Activated naive CD8-positive, alpha-beta T cell treated with anti-CD3 and anti-CD28 coated beads, Interleukin-2, amount 10 ng/mL, durations not matched to agents 7 days and 5 days (primary cell): ENCODE measurements at regions not wholly inside any gene's neighbourhood (a gene's known extent, or its start where the extent isn't known, plus 50 kb on each side); places are given as distances from the start of the nearest gene placed in this dataset.
A peak's percentile ranks its signal among the peaks of the same experiment; 100 is the strongest.
"Not testable (repeated sequence)": the region's sequence is repeated elsewhere in the genome, so short reads cannot be mapped to it uniquely, and the experiment has no call there.

ENCODE experiments used
- ATAC-seq: fragments of 150-1000 bp; cut with Tn5 transposase; one replicate; pipeline ENCODE4 v1.10.0; 2021; ENCODE audit warnings: low read depth, moderate library complexity
- POLR2A ChIA-PET: fragments of 350-600 bp; sonication (Branson Sonifier 250); formaldehyde crosslinking; loops from one replicate; lab custom pipeline; 2021; ENCODE audit warnings: antibody characterized with exemption; lab: Charles Lee
- DNase-seq: peaks from one replicate; pipeline ENCODE4 v3.0.0; 2021
- H3K27ac Mint-ChIP-seq: one replicate; pipeline ENCODE4 v1.8.0; 2022; ENCODE audit warnings: mild to moderate bottlenecking, mixed read lengths
- H3K27me3 Mint-ChIP-seq: one replicate; pipeline ENCODE4 v1.8.0; 2022; ENCODE audit warnings: mild to moderate bottlenecking, moderate library complexity, mixed read lengths
- H3K36me3 Mint-ChIP-seq: one replicate; pipeline ENCODE4 v1.8.0; 2021; ENCODE audit warnings: mild to moderate bottlenecking, mixed read lengths
- H3K4me1 Mint-ChIP-seq: one replicate; pipeline ENCODE4 v1.8.0; 2021; ENCODE audit warnings: mixed read lengths
- H3K4me3 Mint-ChIP-seq: one replicate; pipeline ENCODE4 v1.8.0; 2022; ENCODE audit warnings: mild to moderate bottlenecking, moderate library complexity, mixed read lengths
- H3K9me3 Mint-ChIP-seq: one replicate; pipeline ENCODE4 v1.8.0; 2021; ENCODE audit warnings: mixed read lengths

DNA sequence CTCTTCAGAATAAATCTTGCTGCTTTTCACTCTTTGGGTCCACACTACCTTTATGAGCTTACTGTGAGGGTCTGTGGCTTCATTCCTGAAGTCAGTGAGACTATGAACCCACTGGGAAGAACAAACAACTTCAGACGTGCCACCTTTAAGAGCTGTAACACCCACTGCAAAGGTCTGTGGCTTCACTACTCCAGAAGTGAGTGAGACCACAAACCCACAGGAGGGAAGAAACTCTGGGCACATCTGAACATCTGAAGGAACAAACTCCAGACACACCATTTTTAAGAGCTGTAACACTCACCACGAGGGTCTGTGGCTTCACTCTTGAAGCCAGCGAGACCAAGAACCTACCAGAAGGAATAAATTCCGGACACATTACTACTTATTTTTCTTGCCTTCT lies 964.1 kb upstream of the NXPH2 start:
- no peaks in the 10 kb centered on the region for H3K36me3 Mint-ChIP-seq
- no peak overlapping the region for H3K4me3 Mint-ChIP-seq
- no peak overlapping the region for H3K27ac Mint-ChIP-seq
- POLR2A ChIA-PET = no interaction called here
- no peaks in the 10 kb centered on the region for H3K27me3 Mint-ChIP-seq
- H3K4me1 Mint-ChIP-seq = no peaks in the 10 kb centered on the region
- DNase-seq = no peak
- no peak for ATAC-seq
- peaks cover 6% of the 10 kb centered on the region for H3K9me3 Mint-ChIP-seq

- Mint-ChIP-seq H3K36me3 (no peaks in the 10 kb centered on the region), H3K4me3 (no peak overlapping the region), H3K9me3 (peaks cover 4% of the 10 kb centered on the region), H3K4me1 (no peaks in the 10 kb centered on the region), H3K27me3 (no peaks in the 10 kb centered on the region), H3K27ac (no peak overlapping the region)
- ATAC-seq (no peak), DNase-seq (no peak)
- POLR2A ChIA-PET = no interaction called here
Measured at GRCh38 chr2:139742216-139743172, 962.3 kb upstream of the NXPH2 start.

DNA sequence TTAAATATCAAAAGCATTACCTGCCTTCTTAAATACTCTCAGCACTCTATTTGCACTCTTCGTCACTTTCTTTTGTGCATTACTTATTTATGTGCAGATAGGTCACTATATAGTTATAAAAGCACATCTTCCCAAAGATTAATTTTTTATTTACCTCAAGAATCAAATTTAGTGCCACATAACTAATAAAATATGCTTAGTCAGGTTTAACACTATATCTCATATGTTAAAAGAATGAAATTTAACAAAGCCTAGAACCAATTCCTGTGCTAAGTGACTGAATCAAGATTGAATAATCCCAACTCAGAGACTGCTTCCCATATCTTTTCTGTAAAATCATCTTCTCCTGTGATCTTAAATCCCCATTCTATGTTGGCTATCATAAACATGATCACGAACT lies 957.5 kb upstream of the NXPH2 start:
- H3K27ac Mint-ChIP-seq = no peak overlapping the region
- no peaks in the 10 kb centered on the region for H3K27me3 Mint-ChIP-seq
- no peak overlapping the region for H3K4me3 Mint-ChIP-seq
- POLR2A ChIA-PET = no interaction called here
- ATAC-seq (no peak), DNase-seq (no peak)
- H3K4me1 Mint-ChIP-seq = no peaks in the 10 kb centered on the region
- no peaks in the 10 kb centered on the region for H3K36me3 Mint-ChIP-seq
- H3K9me3 Mint-ChIP-seq = peaks cover 3% of the 10 kb centered on the region

DNA sequence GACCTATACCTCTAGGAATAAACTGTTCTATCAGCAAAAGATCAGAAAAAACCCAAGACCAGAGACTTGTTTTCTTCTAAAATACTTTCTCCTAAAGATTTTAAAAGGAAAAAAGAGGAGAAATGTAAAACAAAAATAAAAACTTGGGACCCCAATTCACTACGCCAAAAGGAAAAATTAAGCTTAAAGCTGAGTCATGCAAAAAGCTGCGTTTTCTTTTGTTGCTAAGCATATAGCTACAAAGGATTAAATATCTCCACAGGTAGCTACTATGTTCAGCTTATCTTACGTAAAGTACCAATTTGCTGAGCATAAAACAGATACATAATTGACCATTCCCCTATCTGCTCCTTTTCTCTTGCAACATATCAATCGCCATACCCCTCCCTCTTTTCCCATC lies 950.0 kb upstream of the NXPH2 start:
- Mint-ChIP-seq H3K4me3 (no peak overlapping the region), H3K9me3 (no peaks in the 10 kb centered on the region), H3K27ac (no peak overlapping the region), H3K4me1 (no peaks in the 10 kb centered on the region), H3K36me3 (no peaks in the 10 kb centered on the region), H3K27me3 (no peaks in the 10 kb centered on the region)
- ATAC-seq (no peak), DNase-seq (no peak)
- POLR2A ChIA-PET = no interaction called here

- Mint-ChIP-seq H3K27ac (no peak overlapping the region), H3K9me3 (peaks cover 6% of the 10 kb centered on the region), H3K4me3 (no peak overlapping the region), H3K4me1 (no peaks in the 10 kb centered on the region), H3K36me3 (no peaks in the 10 kb centered on the region), H3K27me3 (no peaks in the 10 kb centered on the region)
- no peak for DNase-seq
- POLR2A ChIA-PET = no interaction called here
- no peak for ATAC-seq
Measured at GRCh38 chr2:139721411-139721995, 941.3 kb upstream of the NXPH2 start.

- ATAC-seq = no peak
- H3K36me3 Mint-ChIP-seq = no peaks in the 10 kb centered on the region
- POLR2A ChIA-PET = no interaction called here
- H3K4me3 Mint-ChIP-seq = no peak overlapping the region
- no peaks in the 10 kb centered on the region for H3K4me1 Mint-ChIP-seq
- DNase-seq = no peak
- no peaks in the 10 kb centered on the region for H3K27me3 Mint-ChIP-seq
- peaks cover 6% of the 10 kb centered on the region for H3K9me3 Mint-ChIP-seq
- no peak overlapping the region for H3K27ac Mint-ChIP-seq
Measured at GRCh38 chr2:139720056-139720455, 939.9 kb upstream of the NXPH2 start.

DNA sequence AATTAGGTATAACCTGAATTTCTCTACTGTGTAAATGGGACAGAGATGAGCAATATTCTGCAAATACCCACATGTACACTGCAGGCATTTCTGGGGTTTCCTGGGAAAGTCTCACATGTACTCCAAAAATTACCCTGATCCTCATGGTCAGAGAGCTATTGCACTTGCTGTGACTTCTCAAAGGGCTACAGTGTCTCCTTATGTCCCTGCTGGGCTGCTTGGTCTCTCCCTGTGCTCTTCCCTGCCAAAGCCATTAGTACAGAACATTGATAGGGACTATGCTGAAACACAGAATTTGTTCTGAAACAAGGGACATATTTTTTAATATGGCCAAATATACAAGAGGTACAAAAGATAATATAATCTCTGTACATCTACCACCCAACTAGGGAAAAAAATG lies 924.4 kb upstream of the NXPH2 start:
- DNase-seq = no peak
- Mint-ChIP-seq H3K27me3 (no peaks in the 10 kb centered on the region), H3K9me3 (no peaks in the 10 kb centered on the region), H3K27ac (no peak overlapping the region), H3K4me1 (no peaks in the 10 kb centered on the region), H3K4me3 (no peak overlapping the region), H3K36me3 (no peaks in the 10 kb centered on the region)
- ATAC-seq = no peak
- POLR2A ChIA-PET = no interaction called here

DNA sequence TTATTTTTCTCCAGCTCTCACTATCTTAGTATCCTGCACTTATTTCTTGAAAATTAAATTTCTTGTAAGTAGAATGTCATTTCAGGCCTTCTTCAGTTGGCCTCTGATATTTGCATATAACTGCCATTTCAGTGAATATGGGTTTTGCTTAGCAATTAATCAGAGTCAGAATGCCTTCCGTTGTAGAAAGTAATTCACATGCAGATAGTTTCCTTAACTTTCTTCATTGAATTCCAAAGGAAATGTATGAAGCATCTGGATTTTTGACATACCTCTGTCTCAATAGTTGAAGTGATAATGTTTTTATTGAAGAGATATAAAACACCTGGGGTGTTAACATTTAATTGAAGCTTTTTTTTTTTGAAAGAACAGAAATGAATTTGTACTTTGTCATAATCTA lies 914.1 kb upstream of the NXPH2 start:
- no peaks in the 10 kb centered on the region for H3K36me3 Mint-ChIP-seq
- no peaks in the 10 kb centered on the region for H3K27me3 Mint-ChIP-seq
- H3K4me1 Mint-ChIP-seq = no peaks in the 10 kb centered on the region
- no peak overlapping the region for H3K27ac Mint-ChIP-seq
- ATAC-seq (no peak), DNase-seq (no peak)
- POLR2A ChIA-PET = no interaction called here
- no peak overlapping the region for H3K4me3 Mint-ChIP-seq
- no peaks in the 10 kb centered on the region for H3K9me3 Mint-ChIP-seq

DNA sequence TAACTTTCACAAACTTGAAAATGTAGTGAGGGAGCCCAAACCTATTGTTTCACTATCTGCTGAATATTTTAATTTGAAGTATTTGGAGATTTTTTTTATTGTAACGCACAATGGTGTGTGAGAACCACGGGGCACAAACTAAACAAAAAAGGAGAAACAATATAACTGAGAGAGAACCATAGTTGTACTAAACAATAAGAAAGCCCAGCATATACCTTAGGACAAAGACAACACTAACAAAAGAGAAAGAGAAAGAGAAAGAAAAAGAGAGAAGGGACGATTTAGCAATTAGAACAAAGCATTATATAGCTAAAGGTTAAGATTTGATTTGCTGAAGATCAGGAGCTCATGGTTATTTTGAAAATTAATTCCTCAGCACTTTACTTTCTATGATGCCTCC lies 906.0 kb upstream of the NXPH2 start:
- no peaks in the 10 kb centered on the region for H3K4me1 Mint-ChIP-seq
- POLR2A ChIA-PET = no interaction called here

DNA sequence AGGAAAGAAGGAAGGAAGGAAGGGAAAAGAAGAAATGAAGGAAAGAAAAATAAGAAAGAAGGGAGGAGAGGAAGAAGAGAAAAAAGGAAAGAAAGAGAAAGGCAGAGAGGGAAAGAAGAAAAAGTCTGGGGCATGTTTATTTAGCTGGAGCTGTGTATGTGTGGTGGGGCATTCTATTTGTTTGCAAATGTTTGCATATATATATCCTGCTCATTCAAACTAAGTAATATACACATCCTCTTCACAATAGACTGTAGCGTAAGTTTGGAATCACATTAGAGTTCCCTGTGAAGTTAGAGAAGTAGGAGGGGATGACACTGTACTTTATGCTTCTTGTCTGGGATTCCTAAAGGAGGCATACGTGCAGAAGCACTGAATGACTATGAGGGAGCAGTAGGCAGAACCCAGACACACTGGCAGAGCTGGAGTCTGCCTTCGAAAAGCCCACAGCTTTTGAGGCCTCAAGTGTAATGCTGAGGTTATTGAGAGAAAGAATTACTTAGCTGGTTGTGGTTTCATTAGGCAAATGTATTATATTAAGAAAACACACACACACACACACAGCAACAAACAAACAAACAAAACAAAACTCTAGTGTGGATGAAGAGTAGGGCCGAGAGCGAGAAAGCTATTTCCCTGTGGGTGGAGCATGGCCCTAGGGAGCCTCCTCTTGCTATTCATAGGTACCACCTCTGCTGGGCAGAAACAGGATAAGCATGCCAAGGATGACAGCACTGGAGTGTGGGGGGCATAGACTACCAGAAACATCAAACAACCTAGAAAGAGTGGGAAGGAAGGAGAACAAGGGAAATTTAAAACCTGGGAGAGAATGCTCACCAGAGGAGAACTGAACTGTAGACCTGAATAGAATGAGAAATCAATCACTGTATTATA lies 905.1 kb upstream of the NXPH2 start:
- POLR2A ChIA-PET = no interaction called here
- Mint-ChIP-seq H3K36me3 (no peaks in the 10 kb centered on the region), H3K4me3 (no peak overlapping the region), H3K4me1 (no peaks in the 10 kb centered on the region), H3K9me3 (peaks cover 6% of the 10 kb centered on the region), H3K27ac (peak overlapping the region; percentile 20), H3K27me3 (no peaks in the 10 kb centered on the region)
- DNase-seq (no peak), ATAC-seq (no peak)

More for the DNA sequence above, 906.0 kb upstream of the NXPH2 start:
- Mint-ChIP-seq H3K27me3 (no peaks in the 10 kb centered on the region), H3K27ac (no peak overlapping the region), H3K36me3 (no peaks in the 10 kb centered on the region), H3K4me3 (no peak overlapping the region), H3K9me3 (peaks cover 5% of the 10 kb centered on the region)
- DNase-seq = no peak
- ATAC-seq = no peak

GRCh38 chr2:139684286-139684860 lies 904.2 kb upstream of the NXPH2 start:
- Mint-ChIP-seq H3K4me3 (no peak overlapping the region), H3K27me3 (no peaks in the 10 kb centered on the region), H3K4me1 (no peaks in the 10 kb centered on the region), H3K27ac (no peak overlapping the region), H3K36me3 (no peaks in the 10 kb centered on the region), H3K9me3 (peaks cover 8% of the 10 kb centered on the region)
- DNase-seq (no peak), ATAC-seq (no peak)
- POLR2A ChIA-PET = no interaction called here

- POLR2A ChIA-PET = no interaction called here
- no peaks in the 10 kb centered on the region for H3K27me3 Mint-ChIP-seq
- H3K4me1 Mint-ChIP-seq = no peaks in the 10 kb centered on the region
- peaks cover 2% of the 10 kb centered on the region for H3K9me3 Mint-ChIP-seq
- ATAC-seq (no peak), DNase-seq (no peak)
- no peaks in the 10 kb centered on the region for H3K36me3 Mint-ChIP-seq
- no peak overlapping the region for H3K27ac Mint-ChIP-seq
- H3K4me3 Mint-ChIP-seq = no peak overlapping the region
Measured at GRCh38 chr2:139674577-139674976, 894.4 kb upstream of the NXPH2 start.

DNA sequence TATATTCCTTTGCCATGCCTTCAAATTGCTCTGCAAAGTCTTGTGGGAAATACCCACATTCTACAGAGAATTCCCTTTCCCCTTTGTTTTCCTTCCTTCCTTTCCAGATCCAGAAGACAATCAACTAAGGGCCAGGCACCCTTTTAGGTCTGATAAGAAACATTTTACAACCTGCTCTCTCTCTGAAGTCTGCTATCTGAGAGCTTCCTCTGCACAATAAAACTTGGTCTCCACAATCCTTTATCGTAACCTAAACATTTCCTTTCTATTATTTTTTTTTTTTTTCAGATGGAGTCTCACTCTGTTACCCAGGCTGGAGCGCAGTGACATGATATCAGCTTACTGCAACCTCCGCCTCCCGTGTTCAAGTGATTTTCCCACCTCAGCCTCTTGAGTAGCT lies 893.3 kb upstream of the NXPH2 start:
- H3K27ac Mint-ChIP-seq, H3K36me3 Mint-ChIP-seq, POLR2A ChIA-PET, ATAC-seq, DNase-seq, H3K4me1 Mint-ChIP-seq, H3K9me3 Mint-ChIP-seq, H3K4me3 Mint-ChIP-seq, H3K27me3 Mint-ChIP-seq: not testable (repeated sequence)
